Heart right ventricle (tissue), 16 donors: ENCODE measurements at regions not wholly inside any gene's neighbourhood (a gene's known extent, or its start where the extent isn't known, plus 50 kb on each side); places are given as distances from the start of the nearest gene placed in this dataset.
A peak's percentile ranks its signal among the peaks of the same experiment; 100 is the strongest.
"Not testable (repeated sequence)": the region's sequence is repeated elsewhere in the genome, so short reads cannot be mapped to it uniquely, and the experiment has no call there.

Experiments
- ATAC-seq, 8 donors: fragments of 200-7000 bp; cut with Tn5 transposase; one replicate each; pipeline ENCODE4 v1.9.1; 2020; ENCODE audit warnings: mild to moderate bottlenecking in 8 of 8, moderate library complexity in 8 of 8, moderate number of reproducible peaks in 1 of 8
- DNase-seq, 2 donors: peaks; one replicate each; pipeline ENCODE4 v3.0.0-alpha.2; 2020
- H3K27ac ChIP-seq, 10 donors: fragments of 200-600 bp; sonication (generic) in 2 of 10; one replicate each; pipeline versions ENCODE4 v1.5.0 to v1.8.0; 2020 to 2022; ENCODE audit warnings: mild to moderate bottlenecking in 3 of 10
- H3K27me3 ChIP-seq, 7 donors: fragments of 200-600 bp; one replicate each; pipeline ENCODE4 v1.8.0; 2021 to 2022; ENCODE audit warnings: mild to moderate bottlenecking in 2 of 7
- H3K36me3 ChIP-seq, 9 donors: fragments of 200-600 bp; sonication (generic) in 1 of 9; one replicate each; pipeline versions ENCODE4 v1.5.0 to v1.8.0; 2020 to 2022; ENCODE audit warnings: mild to moderate bottlenecking in 2 of 9
- H3K4me1 ChIP-seq, 9 donors: fragments of 200-600 bp; sonication (generic) in 1 of 9; one replicate each; pipeline versions ENCODE4 v1.5.0 to v1.8.0; 2020 to 2022; ENCODE audit warnings: mild to moderate bottlenecking in 4 of 9
- H3K4me3 ChIP-seq, 10 donors: fragments of 200-600 bp; sonication (generic) in 2 of 10; one replicate each; pipeline versions ENCODE4 v1.5.0 to v1.8.0; 2020 to 2022; ENCODE audit warnings: mild to moderate bottlenecking in 7 of 10, moderate library complexity in 2 of 10
- H3K9me3 ChIP-seq, 11 donors: fragments of 200-600 bp in 10 of 11; sonication (generic) in 2 of 11; one replicate each; pipeline versions ENCODE4 v1.5.0 to v1.8.0; 2013 to 2022; ENCODE audit warnings: mild to moderate bottlenecking in 2 of 11, control low read depth in 1 of 11, moderate library complexity in 1 of 11
- WGBS, 2 donors: extraction: QIAGEN DNeasy Blood & Tissue Kit; methylation state at CpG; one replicate each; pipeline ENCODE4 v1.1.7; 2013; ENCODE audit warnings: inconsistent platforms in 1 of 2; 5-methylcytosine and 5-hydroxymethylcytosine counted together
- intact Hi-C, 10 donors: fragments of 100-400 bp; cut with DNase I; formaldehyde crosslinking; loops; one replicate each; pipeline versions ENCODE4 v1.11.1 to v1.14.2; 2022
- TF ChIP-seq, protein P1 (sequence below), 9 donors: fragments of 200-600 bp; sonication (generic) in 2 of 9; IDR thresholded peaks; one replicate each; pipeline versions ENCODE4 v1.5.0 to v1.8.0; 2021 to 2022; ENCODE audit warnings: antibody characterized with exemption in 9 of 9, mild to moderate bottlenecking in 5 of 9, moderate library complexity in 1 of 9
- donor health status: Arrhythmogenic right ventricular cardiomyopathy.
- donor health status: ischemic (EF 13 %, LVEDD 7.1; RV severe dilation, severe dysfunction).
- donor health status: healthy with polysubstance abuse.
- donor health status: DM: no; HTN: yes; CAD: no.
- donor health status: DM: no; HTN: no; CAD: no.
- donor health status: ischemic (EF 25% LVEDD 6.9; RV normal size, moderate dysfunction).
- donor health status: ischemic (EF 25% LVEDD 5.7; RV mildly dilated, moderate dysfunction).
- donor health status: healthy.
- donor health status: DM: yes; HTN: yes; CAD: no.
- donor health status: Ischemic cardiomyopathy.
- donor health status: ischemic (EF 35%, LVEDD 5.7; RV mildly dilated, moderate dysfunction).
- donor health status: nonischemic (EF 11% LVEDD 7.7; RV severe dilation, severe dysfunction).
- donor health status: DM: yes; HTN: yes; CAD: no.
- donor health status: PGD.
- donor health status: ischemic (EF 29% LVEDD 5.4; RV normal size, mild dysfunction).
- donor health status: nonischemic (EF 23%, LVEDD 6.1; RV moderate dilation, normal function).

GRCh38 chr12:67484791-67485480 lies 163.6 kb upstream of the DYRK2 start:
- DNase-seq (no peak), ATAC-seq (no peak)
- Histone ChIP-seq H3K4me1 (peaks cover 0 to 23% (median 14%) of the 10 kb centered on the region in 9 donors), H3K27ac (peak overlapping the region in 1 of 10 donors; percentile 62), H3K9me3 (peaks cover 0 to 27% (median 0%) of the 10 kb centered on the region in 11 donors), H3K27me3 (no peaks in the 10 kb centered on the region), H3K36me3 (no peaks in the 10 kb centered on the region), H3K4me3 (no peak overlapping the region)
- WGBS, 2 donors = 88 to 91% methylated on average over 4 of the region's 4 CpGs
- TF ChIP-seq, protein P1, sequence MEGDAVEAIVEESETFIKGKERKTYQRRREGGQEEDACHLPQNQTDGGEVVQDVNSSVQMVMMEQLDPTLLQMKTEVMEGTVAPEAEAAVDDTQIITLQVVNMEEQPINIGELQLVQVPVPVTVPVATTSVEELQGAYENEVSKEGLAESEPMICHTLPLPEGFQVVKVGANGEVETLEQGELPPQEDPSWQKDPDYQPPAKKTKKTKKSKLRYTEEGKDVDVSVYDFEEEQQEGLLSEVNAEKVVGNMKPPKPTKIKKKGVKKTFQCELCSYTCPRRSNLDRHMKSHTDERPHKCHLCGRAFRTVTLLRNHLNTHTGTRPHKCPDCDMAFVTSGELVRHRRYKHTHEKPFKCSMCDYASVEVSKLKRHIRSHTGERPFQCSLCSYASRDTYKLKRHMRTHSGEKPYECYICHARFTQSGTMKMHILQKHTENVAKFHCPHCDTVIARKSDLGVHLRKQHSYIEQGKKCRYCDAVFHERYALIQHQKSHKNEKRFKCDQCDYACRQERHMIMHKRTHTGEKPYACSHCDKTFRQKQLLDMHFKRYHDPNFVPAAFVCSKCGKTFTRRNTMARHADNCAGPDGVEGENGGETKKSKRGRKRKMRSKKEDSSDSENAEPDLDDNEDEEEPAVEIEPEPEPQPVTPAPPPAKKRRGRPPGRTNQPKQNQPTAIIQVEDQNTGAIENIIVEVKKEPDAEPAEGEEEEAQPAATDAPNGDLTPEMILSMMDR (IDR thresholded peaks at IDR 0.05) = no peak
- intact Hi-C loops = no loop called here

DNA sequence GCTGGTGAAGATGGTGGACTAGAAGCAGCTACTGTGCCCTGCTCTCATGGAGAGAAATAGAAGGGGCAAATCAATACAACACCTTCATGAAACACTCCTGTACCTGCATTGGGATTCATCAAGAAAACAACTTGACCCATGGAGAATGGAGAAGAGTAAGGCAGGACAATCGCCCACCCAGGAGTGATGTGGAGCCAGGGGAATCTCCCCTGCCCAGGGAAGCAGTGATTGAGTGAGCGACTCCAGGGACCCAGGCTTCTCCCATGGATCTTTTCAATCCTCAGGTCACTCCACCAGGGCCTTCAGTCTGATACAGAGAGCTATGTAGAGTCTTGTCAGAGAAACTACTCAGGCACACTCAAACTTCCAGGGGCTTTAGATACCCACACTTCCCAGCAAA lies 161.9 kb upstream of the DYRK2 start:
- no peak overlapping the region for H3K4me3 ChIP-seq
- intact Hi-C loops = no loop called here
- H3K27ac ChIP-seq = no peak overlapping the region
- no peaks in the 10 kb centered on the region for H3K36me3 ChIP-seq
- H3K27me3 ChIP-seq = no peaks in the 10 kb centered on the region
- ATAC-seq (no peak), DNase-seq (no peak)
- peaks cover 0 to 38% (median 0%) of the 10 kb centered on the region in 11 donors for H3K9me3 ChIP-seq
- WGBS, 2 donors = 97 to 99% methylated on average over 2 of the region's 2 CpGs
- H3K4me1 ChIP-seq = peaks cover 0 to 23% (median 14%) of the 10 kb centered on the region in 9 donors
- TF ChIP-seq, protein P1 (IDR thresholded peaks at IDR 0.05) = no peak

- H3K36me3 ChIP-seq, DNase-seq, H3K27me3 ChIP-seq, H3K27ac ChIP-seq, intact Hi-C loops, H3K4me3 ChIP-seq, ATAC-seq: not testable (repeated sequence)
- Histone ChIP-seq H3K9me3 (peaks cover 0 to 44% (median 0%) of the 10 kb centered on the region in 11 donors), H3K4me1 (peaks cover 0 to 13% (median 7%) of the 10 kb centered on the region in 9 donors)
- WGBS, 2 donors = 84 to 97% methylated on average over 4 of the region's 4 CpGs
Observed at GRCh38 chr12:67488349-67488748, 160.2 kb upstream of the DYRK2 start.

DNA sequence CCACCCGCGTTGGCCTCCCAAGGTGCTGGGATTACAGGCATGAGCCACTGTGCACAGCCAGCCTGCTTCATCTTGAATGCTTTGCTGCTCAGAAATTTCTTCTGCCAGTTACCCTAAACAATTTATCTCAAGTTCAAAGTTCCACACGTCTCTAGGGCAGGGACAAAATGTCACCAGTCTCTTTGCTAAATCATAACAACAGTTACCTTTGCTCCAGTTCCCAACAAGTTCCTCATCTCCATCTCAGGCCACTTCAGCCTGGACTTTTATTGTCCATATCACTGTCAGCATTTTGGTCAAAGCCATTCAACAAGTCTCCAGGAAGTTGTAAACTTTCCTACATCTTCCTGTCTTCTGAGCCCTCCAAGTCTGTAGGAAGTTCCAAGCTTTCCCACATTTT lies 159.5 kb upstream of the DYRK2 start:
- H3K36me3 ChIP-seq = no peaks in the 10 kb centered on the region
- intact Hi-C loops = no loop called here

More for the DNA sequence above, 159.5 kb upstream of the DYRK2 start:
- Histone ChIP-seq H3K9me3 (peaks cover 0 to 44% (median 0%) of the 10 kb centered on the region in 11 donors), H3K27ac (no peak overlapping the region), H3K27me3 (no peaks in the 10 kb centered on the region), H3K4me1 (peaks cover 0 to 7% (median under 1%) of the 10 kb centered on the region in 9 donors), H3K4me3 (no peak overlapping the region)
- no peak for ATAC-seq
- DNase-seq = no peak
- WGBS, 2 donors = 81 to 84% methylated on average over 3 of the region's 3 CpGs
- TF ChIP-seq, protein P1 (IDR thresholded peaks at IDR 0.05) = no peak
